NCI-H2029 (cell line): ENCODE measurements at regions not wholly inside any gene's neighbourhood (a gene's known extent, or its start where the extent isn't known, plus 50 kb on each side); places are given as distances from the start of the nearest gene placed in this dataset.
"Not testable (repeated sequence)": the region's sequence is repeated elsewhere in the genome, so short reads cannot be mapped to it uniquely, and the experiment has no call there.

Experiments used
- DNase-seq: peaks from one replicate; lab custom pipeline; 2025; lab: John Stamatoyannopoulos, UW

GRCh38 chr5:124963236-124963919 is 216.9 kb upstream of the ZNF608 start:
- DNase-seq: no peak

GRCh38 chr5:124966741-124967140 is 220.3 kb upstream of the ZNF608 start:
- DNase-seq: not testable (repeated sequence)

- DNase-seq: not testable (repeated sequence)
Measured at GRCh38 chr5:124970381-124970780, 223.9 kb upstream of the ZNF608 start.

GRCh38 chr5:124972703-124973102 is 226.3 kb upstream of the ZNF608 start:
- DNase-seq: no peak

GRCh38 chr5:124973661-124974060 is 227.2 kb upstream of the ZNF608 start:
- no peak for DNase-seq

- no peak for DNase-seq
Measured at GRCh38 chr5:124976086-124976485, 229.6 kb upstream of the ZNF608 start.

GRCh38 chr5:124979251-124979650 is 232.8 kb upstream of the ZNF608 start:
- no peak for DNase-seq

GRCh38 chr5:124980163-124980941 is 233.9 kb upstream of the ZNF608 start:
- DNase-seq: no peak

- no peak for DNase-seq
Measured at GRCh38 chr5:124981901-124982300, 235.5 kb upstream of the ZNF608 start.

GRCh38 chr5:124986170-124986569 is 239.7 kb upstream of the ZNF608 start:
- no peak for DNase-seq

GRCh38 chr5:124986667-124987066 is 240.2 kb upstream of the ZNF608 start:
- no peak for DNase-seq

- not testable (repeated sequence) for DNase-seq
Measured at GRCh38 chr5:124987786-124988185, 241.3 kb upstream of the ZNF608 start.

- no peak for DNase-seq
Measured at GRCh38 chr5:124990723-124991122, 244.3 kb upstream of the ZNF608 start.

GRCh38 chr5:124995421-124995820 is 249.0 kb upstream of the ZNF608 start:
- no peak for DNase-seq

GRCh38 chr5:124996023-124996763 is 249.8 kb upstream of the ZNF608 start:
- no peak for DNase-seq

- DNase-seq: no peak
Measured at GRCh38 chr5:124996764-124997077, 250.3 kb upstream of the ZNF608 start.

- no peak for DNase-seq
Measured at GRCh38 chr5:124997186-124997893, 250.9 kb upstream of the ZNF608 start.

- DNase-seq: no peak
Measured at GRCh38 chr5:124998520-124998919, 252.1 kb upstream of the ZNF608 start.

GRCh38 chr5:125002727-125003598 is 256.5 kb upstream of the ZNF608 start:
- DNase-seq: no peak

GRCh38 chr5:125004009-125004408 is 257.6 kb upstream of the ZNF608 start:
- no peak for DNase-seq

- no peak for DNase-seq
Measured at GRCh38 chr5:125005266-125005665, 258.8 kb upstream of the ZNF608 start.
